GM23338 (cell line): ENCODE measurements at regions not wholly inside any gene's neighbourhood (a gene's known extent, or its start where the extent isn't known, plus 50 kb on each side); places are given as distances from the start of the nearest gene placed in this dataset.

Source experiments
- ATAC-seq: fragments of 200-7000 bp; cut with Tn5 transposase; 3 replicates; pipeline ENCODE4 v1.9.1; 2020
- DNase-seq: peaks from one replicate; pipeline ENCODE4 v3.0.0-alpha.2; 2015; ENCODE audit warnings: low spot score
- H2AFZ ChIP-seq: fragments of 200-600 bp; sonication (generic); 2 replicates; pipeline ENCODE4 v1.8.0; 2016; ENCODE audit warnings: antibody characterized with exemption, mild to moderate bottlenecking, moderate library complexity
- H3F3A ChIP-seq: fragments of 200-600 bp; sonication (generic); replicated peaks from 2 replicates; pipeline ENCODE4 v1.8.0; 2017; ENCODE audit warnings: antibody characterized with exemption, mixed run types, low read depth
- H3K27ac ChIP-seq: fragments of 200-600 bp; sonication (generic); 2 replicates; pipeline ENCODE4 v1.6.1; 2016; ENCODE audit warnings: low read depth
- H3K27me3 ChIP-seq: fragments of 200-600 bp; sonication (generic); 2 replicates; pipeline ENCODE4 v1.8.0; 2016; ENCODE audit warnings: mild to moderate bottlenecking, mixed run types, moderate library complexity; ENCODE audit not compliant: insufficient read depth
- H3K36me3 ChIP-seq: fragments of 200-600 bp; sonication (generic); 2 replicates; pipeline ENCODE4 v1.8.0; 2016; ENCODE audit warnings: mild to moderate bottlenecking; ENCODE audit not compliant: insufficient read depth
- H3K4me1 ChIP-seq: fragments of 200-600 bp; sonication (generic); 2 replicates; pipeline ENCODE4 v1.8.0; 2016; ENCODE audit warnings: mild to moderate bottlenecking, moderate library complexity; ENCODE audit not compliant: insufficient read depth
- H3K4me2 ChIP-seq: fragments of 200-600 bp; sonication (generic); 2 replicates; pipeline ENCODE4 v1.7.1; 2017; ENCODE audit warnings: mixed run types
- H3K4me3 ChIP-seq: fragments of 200-600 bp; sonication (generic); 2 replicates; pipeline ENCODE4 v1.6.1; 2016; ENCODE audit warnings: mixed run types
- H3K79me2 ChIP-seq: fragments of 200-600 bp; sonication (generic); replicated peaks from 2 replicates; pipeline ENCODE4 v1.8.0; 2017; ENCODE audit warnings: mild to moderate bottlenecking; ENCODE audit not compliant: insufficient read depth
- H3K9me2 ChIP-seq: fragments of 200-600 bp; sonication (generic); 2 replicates; pipeline ENCODE4 v1.8.0; 2017; ENCODE audit not compliant: insufficient read depth
- H4K20me1 ChIP-seq: fragments of 200-600 bp; sonication (generic); replicated peaks from 2 replicates; pipeline ENCODE4 v1.8.0; 2017; ENCODE audit warnings: mild to moderate bottlenecking; ENCODE audit not compliant: insufficient read depth
- H3K27ac Mint-ChIP-seq: 2 replicates; pipeline ENCODE4 v1.8.0; 2020; ENCODE audit warnings: inconsistent platforms, mild to moderate bottlenecking, moderate library complexity, mixed read lengths
- H3K27me3 Mint-ChIP-seq: 3 replicates; pipeline ENCODE4 v1.8.0; 2022; ENCODE audit warnings: low read depth, mild to moderate bottlenecking, moderate library complexity, mixed read lengths, inconsistent platforms; ENCODE audit not compliant: insufficient read depth, poor library complexity
- H3K36me3 Mint-ChIP-seq: 3 replicates; pipeline ENCODE4 v1.8.0; 2021; ENCODE audit warnings: low read depth, mild to moderate bottlenecking, inconsistent platforms, moderate library complexity, mixed read lengths
- H3K4me1 Mint-ChIP-seq: 3 replicates; pipeline ENCODE4 v1.8.0; 2020; ENCODE audit warnings: mild to moderate bottlenecking, inconsistent platforms, mixed read lengths
- H3K4me3 Mint-ChIP-seq: 3 replicates; pipeline ENCODE4 v1.8.0; 2021; ENCODE audit warnings: moderate library complexity, mild to moderate bottlenecking, inconsistent platforms, mixed read lengths
- H3K9me3 Mint-ChIP-seq: 3 replicates; pipeline ENCODE4 v1.8.0; 2020; ENCODE audit warnings: moderate library complexity, mild to moderate bottlenecking, inconsistent platforms, mixed read lengths
- CREB1 ChIP-seq: fragments of 250-450 bp; sonication (Bioruptor Pico); IDR thresholded peaks from 2 replicates; pipeline ENCODE4 v1.5.0; 2020; ENCODE audit warnings: low read depth, mild to moderate bottlenecking, moderate library complexity
- CTCF ChIP-seq, 2 experiments: fragments of 200-600 bp in 1 of 2; sonication (generic) in 1 of 2; conservative IDR thresholded peaks; 2 replicates each; pipeline versions ENCODE4 v1.5.1 to v1.6.1; 2016 to 2017; ENCODE audit warnings: antibody characterized with exemption in 2 of 2, low read depth in 2 of 2, mild to moderate bottlenecking in 2 of 2, moderate library complexity in 1 of 2
- ETS1 ChIP-seq: IDR thresholded peaks from 2 replicates; pipeline ENCODE4 v1.6.1; 2016; ENCODE audit warnings: antibody characterized with exemption
- EZH2 ChIP-seq: fragments of 200-600 bp; sonication (generic); IDR thresholded peaks from one replicate; pipeline ENCODE4 v1.8.0; 2017; ENCODE audit warnings: antibody characterized with exemption, mild to moderate bottlenecking, low read depth; ENCODE audit not compliant: unreplicated experiment
- EZH2phosphoT487 ChIP-seq: fragments of 200-600 bp; sonication (generic); IDR thresholded peaks from one replicate; pipeline ENCODE4 v1.8.1; 2018; ENCODE audit warnings: antibody characterized with exemption; ENCODE audit not compliant: unreplicated experiment
- JUNB ChIP-seq: IDR thresholded peaks from one replicate; pipeline ENCODE4 v1.6.1; 2016; ENCODE audit warnings: antibody characterized with exemption; ENCODE audit not compliant: unreplicated experiment
- NANOG ChIP-seq: IDR thresholded peaks from 2 replicates; pipeline ENCODE4 v1.6.1; 2016; ENCODE audit warnings: antibody characterized with exemption, borderline replicate concordance
- POLR2AphosphoS5 ChIP-seq: IDR thresholded peaks from 2 replicates; pipeline ENCODE4 v1.6.1; 2016; ENCODE audit warnings: antibody characterized with exemption, low read depth
- ZNF114 ChIP-seq: fragments of 250-450 bp; sonication (Bioruptor Pico); IDR thresholded peaks from 2 replicates; pipeline ENCODE4 v1.5.0; 2020; ENCODE audit warnings: mild to moderate bottlenecking, moderate library complexity
- ZNF331 ChIP-seq: fragments of 250-450 bp; sonication (Bioruptor Pico); IDR thresholded peaks from 2 replicates; pipeline ENCODE4 v1.5.0; 2020; ENCODE audit warnings: low read depth, mild to moderate bottlenecking, moderate library complexity
- ZNF462 ChIP-seq: fragments of 250-450 bp; sonication (Bioruptor Pico); IDR thresholded peaks from 2 replicates; pipeline ENCODE4 v1.5.0; 2020; ENCODE audit warnings: mild to moderate bottlenecking, moderate library complexity

- no peak for TF ChIP-seq POLR2AphosphoS5
- TF ChIP-seq EZH2phosphoT487: no peak
- no peak for TF ChIP-seq ZNF462 (CRISPR knock-in tag)
- no peak for TF ChIP-seq EZH2
- no peak for TF ChIP-seq ZNF114 (CRISPR knock-in tag)
- Mint-ChIP-seq H3K27ac (no peak overlapping the region), H3K36me3 (no peaks in the 10 kb centered on the region), H3K27me3 (no peaks in the 10 kb centered on the region), H3K9me3 (no peaks in the 10 kb centered on the region), H3K4me3 (no peak overlapping the region), H3K4me1 (no peaks in the 10 kb centered on the region)
- no peak overlapping the region for H2AFZ ChIP-seq
- no peak overlapping the region for H3K4me3 ChIP-seq
- H3F3A ChIP-seq: no peaks in the 10 kb centered on the region
- H3K27ac ChIP-seq: no peak overlapping the region
- no peaks in the 10 kb centered on the region for H3K27me3 ChIP-seq
- no peaks in the 10 kb centered on the region for H3K4me1 ChIP-seq
- no peak overlapping the region for H3K4me2 ChIP-seq
- no peaks in the 10 kb centered on the region for H3K36me3 ChIP-seq
- no peaks in the 10 kb centered on the region for H3K79me2 ChIP-seq
- no peak for ATAC-seq
- no peak for DNase-seq
- H4K20me1 ChIP-seq: no peaks in the 10 kb centered on the region
- no peaks in the 10 kb centered on the region for H3K9me2 ChIP-seq
These were observed 175.1 kb downstream of the CDH19 start for GRCh38 chr18:66428795-66429194.

- no peaks in the 10 kb centered on the region for H3K9me3 Mint-ChIP-seq
- DNase-seq (no peak), ATAC-seq (no peak)
- H4K20me1 ChIP-seq: no peaks in the 10 kb centered on the region
- H3K4me3 Mint-ChIP-seq: no peak overlapping the region
- H3K27ac Mint-ChIP-seq: no peak overlapping the region; the same call in 1 of the 2 replicates
- H3K27ac ChIP-seq: no peak overlapping the region
- H3F3A ChIP-seq: no peaks in the 10 kb centered on the region
- H3K36me3 ChIP-seq: no peaks in the 10 kb centered on the region
- peaks cover 5% of the 10 kb centered on the region for H3K27me3 Mint-ChIP-seq
- no peaks in the 10 kb centered on the region for H3K36me3 Mint-ChIP-seq
- no peaks in the 10 kb centered on the region for H3K4me1 ChIP-seq
- H3K27me3 ChIP-seq: no peaks in the 10 kb centered on the region
- H3K4me2 ChIP-seq: no peak overlapping the region
- no peak overlapping the region for H2AFZ ChIP-seq
- H3K4me1 Mint-ChIP-seq: no peaks in the 10 kb centered on the region
- no peaks in the 10 kb centered on the region for H3K9me2 ChIP-seq
- H3K4me3 ChIP-seq: no peak overlapping the region
- H3K79me2 ChIP-seq: no peaks in the 10 kb centered on the region
- TF ChIP-seq ZNF114 (CRISPR knock-in tag): no peak
- TF ChIP-seq CTCF (conservative IDR thresholded peaks at IDR 0.05; ENCODE audit: low read depth in 2 of 2): no peak
- TF ChIP-seq NANOG: no peak
- no peak for TF ChIP-seq JUNB
- TF ChIP-seq ETS1: no peak
- no peak for TF ChIP-seq ZNF331
- TF ChIP-seq CREB1 (CRISPR knock-in tag): no peak
These were observed 184.5 kb downstream of the CDH19 start for GRCh38 chr18:66419400-66419799.
